ENCODE measurements at regions not wholly inside any gene's neighbourhood (a gene's known extent, or its start where the extent isn't known, plus 50 kb on each side); places are given as distances from the start of the nearest gene placed in this dataset.
"Not testable (repeated sequence)": the region's sequence is repeated elsewhere in the genome, so short reads cannot be mapped to it uniquely, and the experiment has no call there.

- DNase-seq (no peak), ATAC-seq (replicated peaks in 1 of 4) (no peak)
- Histone ChIP-seq H3K27me3 (replicated peaks in 1 of 2; ENCODE audit: control insufficient read depth in 2 of 2, extremely low read depth in 1 of 2, insufficient read depth in 2 of 2, low read length in 1 of 2) (no peaks in the 10 kb centered on the region), H3K4me3 (ENCODE audit: control insufficient read depth in 1 of 2, extremely low read depth in 1 of 2, low read length in 1 of 2) (no peak overlapping the region), H3K36me3 (ENCODE audit: control insufficient read depth in 2 of 2, extremely low read depth in 1 of 2, insufficient read depth in 1 of 2, low read length in 1 of 2) (no peaks in the 10 kb centered on the region), H3K4me1 (ENCODE audit: control insufficient read depth in 1 of 2, extremely low read depth in 1 of 2, insufficient read depth in 2 of 2, low read length in 2 of 2) (no peaks in the 10 kb centered on the region), H3K27ac (ENCODE audit: low read length) (no peak overlapping the region), H3K9me3 (no peaks in the 10 kb centered on the region)
- Mint-ChIP-seq H3K4me1 (peaks cover 0 to 5% (median 4%) of the 10 kb centered on the region in 3 donors), H3K27ac (no peak overlapping the region), H3K36me3 (no peaks in the 10 kb centered on the region), H3K4me3 (no peak overlapping the region), H3K27me3 (no peaks in the 10 kb centered on the region), H3K9me3 (no peaks in the 10 kb centered on the region)
- no CpG with 5 or more reads among the region's 1 CpG for WGBS (ENCODE audit: insufficient coverage)
- POLR2A ChIA-PET = no interaction called here
- CTCF ChIA-PET = no interaction called here
These were observed 556.3 kb upstream of the RGMB start for GRCh38 chr5:98217138-98217537.

- H3K9me3 Mint-ChIP-seq = no peaks in the 10 kb centered on the region
- H3K27ac Mint-ChIP-seq = no peak overlapping the region
- Histone ChIP-seq H3K27ac (ENCODE audit: low read length) (no peak overlapping the region), H3K4me1 (ENCODE audit: control insufficient read depth in 1 of 2, extremely low read depth in 1 of 2, insufficient read depth in 2 of 2, low read length in 2 of 2) (no peaks in the 10 kb centered on the region), H3K36me3 (ENCODE audit: control insufficient read depth in 2 of 2, extremely low read depth in 1 of 2, insufficient read depth in 1 of 2, low read length in 1 of 2) (no peaks in the 10 kb centered on the region), H3K27me3 (replicated peaks in 1 of 2; ENCODE audit: control insufficient read depth in 2 of 2, extremely low read depth in 1 of 2, insufficient read depth in 2 of 2, low read length in 1 of 2) (no peaks in the 10 kb centered on the region), H3K4me3 (ENCODE audit: control insufficient read depth in 1 of 2, extremely low read depth in 1 of 2, low read length in 1 of 2) (no peak overlapping the region), H3K9me3 (no peaks in the 10 kb centered on the region)
- no peak overlapping the region for H3K4me3 Mint-ChIP-seq
- no peaks in the 10 kb centered on the region for H3K27me3 Mint-ChIP-seq
- no peaks in the 10 kb centered on the region for H3K36me3 Mint-ChIP-seq
- ChIA-PET CTCF (no interaction called here), POLR2A (no interaction called here)
- DNase-seq = no peak
- no peak for ATAC-seq (replicated peaks in 1 of 4)
- H3K4me1 Mint-ChIP-seq = peaks cover 0 to 5% (median 4%) of the 10 kb centered on the region in 3 donors
- no CpG with 5 or more reads among the region's 2 CpGs for WGBS (ENCODE audit: insufficient coverage)
These were observed 554.6 kb upstream of the RGMB start for GRCh38 chr5:98218838-98219237.

- Mint-ChIP-seq H3K9me3 (peaks cover 9 to 23% (median 12%) of the 10 kb centered on the region in 3 donors), H3K27me3 (no peaks in the 10 kb centered on the region), H3K27ac (no peak overlapping the region), H3K4me3 (no peak overlapping the region), H3K36me3 (no peaks in the 10 kb centered on the region), H3K4me1 (no peaks in the 10 kb centered on the region)
- Histone ChIP-seq H3K4me3 (ENCODE audit: control insufficient read depth in 1 of 2, extremely low read depth in 1 of 2, low read length in 1 of 2) (no peak overlapping the region), H3K4me1 (ENCODE audit: control insufficient read depth in 1 of 2, extremely low read depth in 1 of 2, insufficient read depth in 2 of 2, low read length in 2 of 2) (no peaks in the 10 kb centered on the region), H3K27ac (ENCODE audit: low read length) (no peak overlapping the region), H3K9me3 (no peaks in the 10 kb centered on the region), H3K36me3 (ENCODE audit: control insufficient read depth in 2 of 2, extremely low read depth in 1 of 2, insufficient read depth in 1 of 2, low read length in 1 of 2) (no peaks in the 10 kb centered on the region), H3K27me3 (replicated peaks in 1 of 2; ENCODE audit: control insufficient read depth in 2 of 2, extremely low read depth in 1 of 2, insufficient read depth in 2 of 2, low read length in 1 of 2) (no peaks in the 10 kb centered on the region)
- ATAC-seq (replicated peaks in 1 of 4) = no peak
- CTCF ChIA-PET = no interaction called here
- no peak for DNase-seq
- POLR2A ChIA-PET = no interaction called here
These were observed 546.0 kb upstream of the RGMB start for GRCh38 chr5:98227489-98227888.

GRCh38 chr5:98231089-98231488, 542.4 kb upstream of the RGMB start:
- ChIA-PET CTCF (no interaction called here), POLR2A (no interaction called here)
- no peaks in the 10 kb centered on the region for H3K27me3 Mint-ChIP-seq
- H3K27ac Mint-ChIP-seq = no peak overlapping the region
- no peak overlapping the region for H3K4me3 ChIP-seq (ENCODE audit: control insufficient read depth in 1 of 2, extremely low read depth in 1 of 2, low read length in 1 of 2)
- no peaks in the 10 kb centered on the region for H3K27me3 ChIP-seq (replicated peaks in 1 of 2; ENCODE audit: control insufficient read depth in 2 of 2, extremely low read depth in 1 of 2, insufficient read depth in 2 of 2, low read length in 1 of 2)
- DNase-seq (no peak), ATAC-seq (replicated peaks in 1 of 4) (no peak)
- no peak overlapping the region for H3K4me3 Mint-ChIP-seq
- H3K27ac ChIP-seq (ENCODE audit: low read length) = no peak overlapping the region
- H3K36me3 Mint-ChIP-seq = no peaks in the 10 kb centered on the region
- H3K36me3 ChIP-seq (ENCODE audit: control insufficient read depth in 2 of 2, extremely low read depth in 1 of 2, insufficient read depth in 1 of 2, low read length in 1 of 2) = no peaks in the 10 kb centered on the region
- no peaks in the 10 kb centered on the region for H3K9me3 ChIP-seq
- peaks cover 12 to 23% (median 17%) of the 10 kb centered on the region in 3 donors for H3K9me3 Mint-ChIP-seq
- H3K4me1 Mint-ChIP-seq = no peaks in the 10 kb centered on the region
- WGBS (ENCODE audit: insufficient coverage) = no CpG with 5 or more reads among the region's 4 CpGs
- no peaks in the 10 kb centered on the region for H3K4me1 ChIP-seq (ENCODE audit: control insufficient read depth in 1 of 2, extremely low read depth in 1 of 2, insufficient read depth in 2 of 2, low read length in 2 of 2)

- POLR2A ChIA-PET; H3K4me3 ChIP-seq (ENCODE audit: control insufficient read depth in 1 of 2, extremely low read depth in 1 of 2, low read length in 1 of 2); CTCF ChIA-PET; H3K4me1 Mint-ChIP-seq; H3K36me3 Mint-ChIP-seq; H3K27me3 ChIP-seq (replicated peaks in 1 of 2; ENCODE audit: control insufficient read depth in 2 of 2, extremely low read depth in 1 of 2, insufficient read depth in 2 of 2, low read length in 1 of 2); DNase-seq; H3K27ac ChIP-seq (ENCODE audit: low read length); H3K36me3 ChIP-seq (ENCODE audit: control insufficient read depth in 2 of 2, extremely low read depth in 1 of 2, insufficient read depth in 1 of 2, low read length in 1 of 2); H3K9me3 ChIP-seq; ATAC-seq (replicated peaks in 1 of 4); H3K4me3 Mint-ChIP-seq; H3K4me1 ChIP-seq (ENCODE audit: control insufficient read depth in 1 of 2, extremely low read depth in 1 of 2, insufficient read depth in 2 of 2, low read length in 2 of 2); H3K27ac Mint-ChIP-seq; H3K27me3 Mint-ChIP-seq: not testable (repeated sequence)
- WGBS (ENCODE audit: insufficient coverage) = no CpG with 5 or more reads among the region's 5 CpGs
- peaks cover 6 to 16% (median 16%) of the 10 kb centered on the region in 3 donors for H3K9me3 Mint-ChIP-seq
These were observed 535.7 kb upstream of the RGMB start for GRCh38 chr5:98237794-98238193.

GRCh38 chr5:98243972-98244371, 529.5 kb upstream of the RGMB start:
- H3K27ac ChIP-seq (ENCODE audit: low read length) = no peak overlapping the region
- H3K4me1 ChIP-seq (ENCODE audit: control insufficient read depth in 1 of 2, extremely low read depth in 1 of 2, insufficient read depth in 2 of 2, low read length in 2 of 2) = no peaks in the 10 kb centered on the region
- no peak overlapping the region for H3K4me3 Mint-ChIP-seq
- no CpG with 5 or more reads among the region's 1 CpG for WGBS (ENCODE audit: insufficient coverage)
- CTCF ChIA-PET = no interaction called here
- POLR2A ChIA-PET = no interaction called here
- H3K27me3 ChIP-seq (replicated peaks in 1 of 2; ENCODE audit: control insufficient read depth in 2 of 2, extremely low read depth in 1 of 2, insufficient read depth in 2 of 2, low read length in 1 of 2) = no peaks in the 10 kb centered on the region
- peaks cover 0 to 7% (median 0%) of the 10 kb centered on the region in 3 donors for H3K9me3 Mint-ChIP-seq
- DNase-seq = no peak
- H3K4me1 Mint-ChIP-seq = no peaks in the 10 kb centered on the region
- H3K27ac Mint-ChIP-seq = no peak overlapping the region
- ATAC-seq (replicated peaks in 1 of 4) = no peak
- no peaks in the 10 kb centered on the region for H3K36me3 ChIP-seq (ENCODE audit: control insufficient read depth in 2 of 2, extremely low read depth in 1 of 2, insufficient read depth in 1 of 2, low read length in 1 of 2)
- no peak overlapping the region for H3K4me3 ChIP-seq (ENCODE audit: control insufficient read depth in 1 of 2, extremely low read depth in 1 of 2, low read length in 1 of 2)
- no peaks in the 10 kb centered on the region for H3K27me3 Mint-ChIP-seq
- no peaks in the 10 kb centered on the region for H3K9me3 ChIP-seq
- no peaks in the 10 kb centered on the region for H3K36me3 Mint-ChIP-seq

GRCh38 chr5:98248949-98249348, 524.5 kb upstream of the RGMB start:
- WGBS (ENCODE audit: insufficient coverage) = no CpG with 5 or more reads among the region's 2 CpGs
- Mint-ChIP-seq H3K4me1 (no peaks in the 10 kb centered on the region), H3K27me3 (no peaks in the 10 kb centered on the region)

More at GRCh38 chr5:98248949-98249348, 524.5 kb upstream of the RGMB start:
- no peak overlapping the region for H3K27ac ChIP-seq (ENCODE audit: low read length)
- ATAC-seq (replicated peaks in 1 of 4) = no peak
- H3K27ac Mint-ChIP-seq = no peak overlapping the region
- no peaks in the 10 kb centered on the region for H3K9me3 ChIP-seq
- ChIA-PET CTCF (no interaction called here), POLR2A (no interaction called here)
- H3K4me1 ChIP-seq (ENCODE audit: control insufficient read depth in 1 of 2, extremely low read depth in 1 of 2, insufficient read depth in 2 of 2, low read length in 2 of 2) = no peaks in the 10 kb centered on the region
- H3K36me3 Mint-ChIP-seq = no peaks in the 10 kb centered on the region
- no peak overlapping the region for H3K4me3 ChIP-seq (ENCODE audit: control insufficient read depth in 1 of 2, extremely low read depth in 1 of 2, low read length in 1 of 2)
- H3K27me3 ChIP-seq (replicated peaks in 1 of 2; ENCODE audit: control insufficient read depth in 2 of 2, extremely low read depth in 1 of 2, insufficient read depth in 2 of 2, low read length in 1 of 2) = no peaks in the 10 kb centered on the region
- no peaks in the 10 kb centered on the region for H3K36me3 ChIP-seq (ENCODE audit: control insufficient read depth in 2 of 2, extremely low read depth in 1 of 2, insufficient read depth in 1 of 2, low read length in 1 of 2)
- peaks cover 0 to 3% (median 0%) of the 10 kb centered on the region in 3 donors for H3K9me3 Mint-ChIP-seq
- no peak for DNase-seq
- H3K4me3 Mint-ChIP-seq = no peak overlapping the region
